Kidney (tissue), 13 donors: ENCODE measurements at regions not wholly inside any gene's neighbourhood (a gene's known extent, or its start where the extent isn't known, plus 50 kb on each side); places are given as distances from the start of the nearest gene placed in this dataset.

Experiments
- DNase-seq, 5 donors: peaks; one replicate each; pipeline ENCODE4 v3.0.0-alpha.2; 2013 to 2020
- FAIRE-seq: peaks from 2 replicates; lab custom pipeline; 2012; peaks lifted over from hg19 to GRCh38; lab: Jason Lieb, UNC
- H3K27ac ChIP-seq, 2 donors: one replicate each; pipeline ENCODE4 v1.7.0; 2013; ENCODE audit warnings: low read depth in 2 of 2, low read length in 2 of 2, inconsistent platforms in 1 of 2
- H3K27me3 ChIP-seq: one replicate; pipeline ENCODE4 v1.7.1; 2013; ENCODE audit warnings: low read length, inconsistent platforms; ENCODE audit not compliant: control insufficient read depth, insufficient read depth
- H3K36me3 ChIP-seq, 3 donors: one replicate each; pipeline versions ENCODE4 v1.7.0 to v1.7.1; 2013; ENCODE audit warnings: low read length in 3 of 3, control low read depth in 1 of 3, inconsistent platforms in 1 of 3; ENCODE audit not compliant: insufficient read depth in 3 of 3, control insufficient read depth in 2 of 3
- H3K4me1 ChIP-seq, 3 donors: one replicate each; pipeline versions ENCODE4 v1.7.0 to v1.7.1; 2013; ENCODE audit warnings: low read length in 3 of 3, inconsistent platforms in 1 of 3, low read depth in 1 of 3; ENCODE audit not compliant: control insufficient read depth in 2 of 3, insufficient read depth in 2 of 3
- H3K4me3 ChIP-seq, 3 donors: one replicate each; pipeline versions ENCODE4 v1.7.0 to v1.8.1; 2013; ENCODE audit warnings: low read length in 3 of 3, control low read depth in 1 of 3, inconsistent platforms in 1 of 3
- H3K9ac ChIP-seq, 3 donors: one replicate each; pipeline versions ENCODE4 v1.7.0 to v1.7.1; 2013; ENCODE audit warnings: low read length in 3 of 3, control low read depth in 1 of 3, inconsistent platforms in 1 of 3
- H3K9me3 ChIP-seq, 3 donors: one replicate each; pipeline versions ENCODE4 v1.7.0 to v1.7.1; 2013; ENCODE audit warnings: low read length in 3 of 3, control low read depth in 1 of 3, inconsistent platforms in 1 of 3; ENCODE audit not compliant: control insufficient read depth in 2 of 3, insufficient read depth in 1 of 3
- CTCF ChIP-seq: IDR thresholded peaks from 3 replicates; pipeline ENCODE4 v1.5.1; 2012; ENCODE audit warnings: mild to moderate bottlenecking, moderate library complexity, borderline replicate concordance; ENCODE audit not compliant: insufficient read depth; ENCODE audit errors: extremely low read depth
- intact Hi-C: fragments of 100-400 bp; cut with DNase I; formaldehyde crosslinking; loops from one replicate; pipeline ENCODE4 v1.11.1; 2022
- donor health status: control.
- donor health status: control.
- donor health status: control.
- donor health status: control.
- donor health status: control.
- donor health status: DM: yes; HTN: yes; CAD: no.
- donor health status: Normal renal cell carcinoma (clear cell type).

DNA sequence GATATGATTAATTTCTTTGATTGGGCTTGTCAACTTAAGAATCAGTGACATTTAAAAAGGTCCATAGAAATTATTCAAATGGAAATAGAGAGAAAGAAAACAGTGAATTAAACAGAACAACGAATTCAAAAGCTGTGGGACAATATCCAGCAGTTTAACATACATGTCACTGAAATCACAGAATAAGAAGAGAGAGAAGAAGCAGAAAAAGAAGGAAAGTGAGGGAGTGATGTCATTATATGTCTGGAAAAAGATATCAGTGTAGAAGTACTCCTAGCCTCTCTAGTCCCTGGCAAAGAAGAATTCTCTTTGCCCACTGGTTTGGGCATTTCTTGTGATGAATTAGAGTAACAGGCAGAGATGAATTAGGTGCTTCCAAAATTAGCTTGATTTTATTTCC, 109.2 kb upstream of the ABCA1 start:
- Histone ChIP-seq H3K4me3 (no peak overlapping the region), H3K9ac (no peak overlapping the region), H3K4me1 (no peaks in the 10 kb centered on the region), H3K36me3 (no peaks in the 10 kb centered on the region), H3K27me3 (no peaks in the 10 kb centered on the region), H3K9me3 (peaks cover 0 to 4% (median 0%) of the 10 kb centered on the region in 3 donors), H3K27ac (no peak overlapping the region)
- FAIRE-seq, result no peak
- DNase-seq, result no peak
- TF ChIP-seq CTCF, result no peak
- intact Hi-C loops, result no loop called here

GRCh38 chr9:105038051-105038450, 110.1 kb upstream of the ABCA1 start:
- Histone ChIP-seq H3K4me3 (no peak overlapping the region), H3K4me1 (no peaks in the 10 kb centered on the region), H3K27ac (no peak overlapping the region), H3K9me3 (peaks cover 0 to 4% (median 0%) of the 10 kb centered on the region in 3 donors), H3K27me3 (no peaks in the 10 kb centered on the region), H3K9ac (no peak overlapping the region), H3K36me3 (no peaks in the 10 kb centered on the region)
- no peak for DNase-seq
- no peak for FAIRE-seq
- TF ChIP-seq CTCF, result no peak
- intact Hi-C loops, result no loop called here

GRCh38 chr9:105039175-105039799, 111.3 kb upstream of the ABCA1 start:
- TF ChIP-seq CTCF, result no peak
- H3K9me3 ChIP-seq, result peaks cover 0 to 4% (median 0%) of the 10 kb centered on the region in 3 donors
- H3K27ac ChIP-seq, result no peak overlapping the region
- DNase-seq (no peak), FAIRE-seq (no peak)
- H3K36me3 ChIP-seq, result no peaks in the 10 kb centered on the region
- H3K4me3 ChIP-seq, result no peak overlapping the region
- H3K9ac ChIP-seq, result no peak overlapping the region
- intact Hi-C loops, result no loop called here
- no peaks in the 10 kb centered on the region for H3K27me3 ChIP-seq
- H3K4me1 ChIP-seq, result no peaks in the 10 kb centered on the region

- no peak for TF ChIP-seq CTCF
- Histone ChIP-seq H3K27ac (no peak overlapping the region), H3K4me3 (no peak overlapping the region), H3K27me3 (no peaks in the 10 kb centered on the region), H3K4me1 (peaks cover 0 to 4% (median 0%) of the 10 kb centered on the region in 3 donors), H3K9ac (no peak overlapping the region), H3K9me3 (no peaks in the 10 kb centered on the region), H3K36me3 (no peaks in the 10 kb centered on the region)
- DNase-seq (no peak), FAIRE-seq (no peak)
- intact Hi-C loops, result no loop called here
Observed at GRCh38 chr9:105043370-105043936, 115.5 kb upstream of the ABCA1 start.
